ENCODE measurements at regions not wholly inside any gene's neighbourhood (a gene's known extent, or its start where the extent isn't known, plus 50 kb on each side); places are given as distances from the start of the nearest gene placed in this dataset.

DNA sequence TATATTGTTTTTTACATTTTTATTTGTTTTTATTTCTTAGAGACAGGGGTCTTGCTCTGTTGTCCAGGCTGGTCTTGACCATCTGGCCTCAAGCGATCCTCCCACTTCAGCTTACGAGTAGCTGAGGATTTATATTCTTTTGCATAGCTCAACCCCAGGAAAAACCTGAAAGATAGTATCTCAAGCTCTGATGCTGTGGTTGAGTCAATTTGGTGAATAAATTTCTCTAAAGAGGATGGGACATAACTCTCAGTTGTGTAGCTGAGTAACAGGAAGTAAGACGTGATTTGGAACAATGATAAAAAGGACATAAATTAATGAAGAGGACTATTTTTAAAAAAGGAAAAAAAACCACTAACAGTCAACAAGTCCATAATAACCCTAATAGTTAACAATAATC, 79.8 kb upstream of the TNFSF11 start:
- FAIRE-seq (no peak), DNase-seq (ENCODE audit: low read depth in 1 of 2, low spot score in 2 of 2) (no peak)

More for the DNA sequence above, 79.8 kb upstream of the TNFSF11 start:
- no peak overlapping the region for H2BK20ac ChIP-seq (ENCODE audit: low read length)
- no peak overlapping the region for H3K4me2 ChIP-seq (ENCODE audit: insufficient read depth in 1 of 2, low read depth in 2 of 2, low read length in 2 of 2)
- H4K91ac ChIP-seq (replicated peaks; ENCODE audit: insufficient read length, low read length), result no peak overlapping the region
- no peaks in the 10 kb centered on the region for H3K9me3 ChIP-seq (ENCODE audit: insufficient read depth in 2 of 2, low read depth in 1 of 2, low read length in 1 of 2)
- H3K23ac ChIP-seq (ENCODE audit: insufficient read length), result no peak overlapping the region
- H2AFZ ChIP-seq (ENCODE audit: low read length), result no peak overlapping the region
- H3K56ac ChIP-seq (replicated peaks; ENCODE audit: insufficient read length, low read depth, low read length), result no peak overlapping the region
- H3K4me3 ChIP-seq (ENCODE audit: extremely low read depth in 1 of 4, insufficient read depth in 2 of 4, low read depth in 3 of 4, low read length in 4 of 4), result no peak overlapping the region
- CTCF ChIA-PET (ENCODE audit: partially characterized antibody), result interaction anchor here (1.8 kb wide), 1 partner anchor 8 kb away, joined by 6 read pairs; no protein-coding TSS in a partner anchor
- no peak overlapping the region for H2BK5ac ChIP-seq (ENCODE audit: low read depth, low read length)
- H3K27ac ChIP-seq (ENCODE audit: low read depth, low read length), result no peak overlapping the region
- H3K18ac ChIP-seq (ENCODE audit: extremely low read depth, low read length), result no peak overlapping the region
- H2BK12ac ChIP-seq (ENCODE audit: low read depth, low read length), result no peak overlapping the region
- no peaks in the 10 kb centered on the region for H3K79me2 ChIP-seq (ENCODE audit: control insufficient read depth in 1 of 2, insufficient read depth in 2 of 2, low read length in 2 of 2)
- TF ChIP-seq BRCA1 (IDR thresholded peaks at IDR 0.05; ENCODE audit: low read depth, low read length) (no peak), TEAD4 (IDR thresholded peaks at IDR 0.05; ENCODE audit: low read depth, low read length) (no peak)
- TF ChIP-seq, protein P1, sequence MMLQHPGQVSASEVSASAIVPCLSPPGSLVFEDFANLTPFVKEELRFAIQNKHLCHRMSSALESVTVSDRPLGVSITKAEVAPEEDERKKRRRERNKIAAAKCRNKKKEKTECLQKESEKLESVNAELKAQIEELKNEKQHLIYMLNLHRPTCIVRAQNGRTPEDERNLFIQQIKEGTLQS (IDR thresholded peaks at IDR 0.05; ENCODE audit: insufficient read depth, low read depth, low read length), result no peak
- H3K27me3 ChIP-seq (replicated peaks in 1 of 4; ENCODE audit: control insufficient read depth in 3 of 4, extremely low read depth in 1 of 4, insufficient read depth in 3 of 4, low read length in 3 of 4), result no peaks in the 10 kb centered on the region
- H4K8ac ChIP-seq (ENCODE audit: extremely low read depth, insufficient read depth, low read length), result no peak overlapping the region
- no peaks in the 10 kb centered on the region for H4K20me1 ChIP-seq (replicated peaks in 1 of 2; ENCODE audit: control insufficient read depth in 1 of 2, insufficient read depth in 2 of 2, low read length in 2 of 2)
- H2BK15ac ChIP-seq (ENCODE audit: low read length), result no peak overlapping the region
- POLR2A ChIA-PET (ENCODE audit: partially characterized antibody), result no interaction called here
- no peak overlapping the region for H2BK120ac ChIP-seq (replicated peaks; ENCODE audit: low read depth, low read length)
- no peak overlapping the region for H2AK5ac ChIP-seq (ENCODE audit: low read depth, low read length)
- no peak overlapping the region for H4K5ac ChIP-seq (ENCODE audit: insufficient read length, low read depth, low read length)
- no peaks in the 10 kb centered on the region for H3K4me1 ChIP-seq (replicated peaks in 1 of 4; ENCODE audit: control insufficient read depth in 3 of 4, insufficient read depth in 4 of 4, low read length in 3 of 4)
- no peaks in the 10 kb centered on the region for H3K36me3 ChIP-seq (ENCODE audit: control insufficient read depth in 2 of 4, insufficient read depth in 4 of 4, low read length in 3 of 4)
- H3K4ac ChIP-seq (replicated peaks; ENCODE audit: insufficient read length, low read depth, low read length), result no peak overlapping the region
- H3K9ac ChIP-seq (replicated peaks in 1 of 4; ENCODE audit: extremely low read depth in 1 of 4, low read depth in 3 of 4, low read length in 3 of 4), result no peak overlapping the region
- no peaks in the 10 kb centered on the region for H3K79me1 ChIP-seq (ENCODE audit: low read depth, low read length)
- H3K14ac ChIP-seq (ENCODE audit: insufficient read length), result no peak overlapping the region
- WGBS, 2 experiments (ENCODE audit: extremely low coverage in 1 of 2, insufficient coverage in 1 of 2, insufficient read length in 1 of 2, insufficient replicate concordance in 2 of 2, low coverage in 1 of 2, low lambda C conversion rate in 2 of 2, missing lambda C conversion rate in 1 of 2), result 95% methylated on average over 3 of the region's 3 CpGs; no CpG with 5 or more reads in 1 of the 2 experiments
- no peaks in the 10 kb centered on the region for H3K23me2 ChIP-seq (ENCODE audit: low read depth, low read length)

Measured in H1 (cell line).